ENCODE measurements at regions not wholly inside any gene's neighbourhood (a gene's known extent, or its start where the extent isn't known, plus 50 kb on each side); places are given as distances from the start of the nearest gene placed in this dataset.

GRCh38 chr4:144202081-144202480 is 61.6 kb upstream of the GYPA start:
- H3K4me1 ChIP-seq: no peaks in the 10 kb centered on the region
- DNase-seq (ENCODE audit: low spot score in 2 of 2): no peak
- in situ Hi-C loops (cut with MboI; ENCODE audit: low sequenced_read_pairs): no loop called here
- H3K36me3 ChIP-seq (replicated peaks): no peaks in the 10 kb centered on the region
- H3K9me3 ChIP-seq: no peaks in the 10 kb centered on the region
- no peak overlapping the region for H3K4me3 ChIP-seq
- no peaks in the 10 kb centered on the region for H3K27me3 ChIP-seq (ENCODE audit: low read depth)

GRCh38 chr4:144203155-144203554 is 62.6 kb upstream of the GYPA start:
- in situ Hi-C loops (cut with MboI; ENCODE audit: low sequenced_read_pairs): no loop called here
- H3K9me3 ChIP-seq: no peaks in the 10 kb centered on the region
- DNase-seq (ENCODE audit: low spot score in 2 of 2): no peak
- H3K36me3 ChIP-seq (replicated peaks): no peaks in the 10 kb centered on the region
- H3K4me3 ChIP-seq: no peak overlapping the region
- H3K27me3 ChIP-seq (ENCODE audit: low read depth): no peaks in the 10 kb centered on the region
- H3K4me1 ChIP-seq: no peaks in the 10 kb centered on the region

- H3K36me3 ChIP-seq (replicated peaks): no peaks in the 10 kb centered on the region
- H3K4me3 ChIP-seq: no peak overlapping the region
- H3K9me3 ChIP-seq: no peaks in the 10 kb centered on the region
- no peaks in the 10 kb centered on the region for H3K4me1 ChIP-seq
- no peaks in the 10 kb centered on the region for H3K27me3 ChIP-seq (ENCODE audit: low read depth)
- in situ Hi-C loops (cut with MboI; ENCODE audit: low sequenced_read_pairs): no loop called here
- DNase-seq (ENCODE audit: low spot score in 2 of 2): no peak
Measured at GRCh38 chr4:144204431-144204830, 63.9 kb upstream of the GYPA start.

GRCh38 chr4:144206711-144207110 is 66.2 kb upstream of the GYPA start:
- DNase-seq (ENCODE audit: low spot score in 2 of 2): no peak
- in situ Hi-C loops (cut with MboI; ENCODE audit: low sequenced_read_pairs): no loop called here
- H3K9me3 ChIP-seq: no peaks in the 10 kb centered on the region

GRCh38 chr4:144208074-144208473 is 67.6 kb upstream of the GYPA start:
- H3K27me3 ChIP-seq (ENCODE audit: low read depth): no peaks in the 10 kb centered on the region
- H3K36me3 ChIP-seq (replicated peaks): no peaks in the 10 kb centered on the region
- H3K4me1 ChIP-seq: no peaks in the 10 kb centered on the region
- no peak for DNase-seq (ENCODE audit: low spot score in 2 of 2)
- no peak overlapping the region for H3K4me3 ChIP-seq
- no peaks in the 10 kb centered on the region for H3K9me3 ChIP-seq
- in situ Hi-C loops (cut with MboI; ENCODE audit: low sequenced_read_pairs): no loop called here

More at GRCh38 chr4:144206711-144207110, 66.2 kb upstream of the GYPA start:
- Histone ChIP-seq H3K27me3 (ENCODE audit: low read depth) (no peaks in the 10 kb centered on the region), H3K36me3 (replicated peaks) (no peaks in the 10 kb centered on the region), H3K4me3 (no peak overlapping the region), H3K4me1 (no peaks in the 10 kb centered on the region)

GRCh38 chr4:144209491-144209890 is 69.0 kb upstream of the GYPA start:
- in situ Hi-C loops (cut with MboI; ENCODE audit: low sequenced_read_pairs): no loop called here

GRCh38 chr4:144213371-144213770 is 72.9 kb upstream of the GYPA start:
- no peaks in the 10 kb centered on the region for H3K27me3 ChIP-seq (ENCODE audit: low read depth)
- no peaks in the 10 kb centered on the region for H3K9me3 ChIP-seq
- H3K36me3 ChIP-seq (replicated peaks): no peaks in the 10 kb centered on the region
- no peak for DNase-seq (ENCODE audit: low spot score in 2 of 2)
- in situ Hi-C loops (cut with MboI; ENCODE audit: low sequenced_read_pairs): no loop called here
- H3K4me3 ChIP-seq: no peak overlapping the region
- no peaks in the 10 kb centered on the region for H3K4me1 ChIP-seq

More at GRCh38 chr4:144209491-144209890, 69.0 kb upstream of the GYPA start:
- Histone ChIP-seq H3K36me3 (replicated peaks) (no peaks in the 10 kb centered on the region), H3K9me3 (no peaks in the 10 kb centered on the region), H3K27me3 (ENCODE audit: low read depth) (no peaks in the 10 kb centered on the region), H3K4me3 (no peak overlapping the region), H3K4me1 (no peaks in the 10 kb centered on the region)
- DNase-seq (ENCODE audit: low spot score in 2 of 2): no peak

- H3K4me3 ChIP-seq: no peak overlapping the region
- H3K9me3 ChIP-seq: no peaks in the 10 kb centered on the region
- no peaks in the 10 kb centered on the region for H3K27me3 ChIP-seq (ENCODE audit: low read depth)
- in situ Hi-C loops (cut with MboI; ENCODE audit: low sequenced_read_pairs): no loop called here
- H3K36me3 ChIP-seq (replicated peaks): no peaks in the 10 kb centered on the region
- H3K4me1 ChIP-seq: no peaks in the 10 kb centered on the region
- no peak for DNase-seq (ENCODE audit: low spot score in 2 of 2)
Measured at GRCh38 chr4:144223149-144223548, 82.6 kb upstream of the GYPA start.

GRCh38 chr4:144223661-144224060 is 83.1 kb upstream of the GYPA start:
- Histone ChIP-seq H3K27me3 (ENCODE audit: low read depth) (no peaks in the 10 kb centered on the region), H3K4me1 (no peaks in the 10 kb centered on the region), H3K36me3 (replicated peaks) (no peaks in the 10 kb centered on the region), H3K9me3 (no peaks in the 10 kb centered on the region), H3K4me3 (no peak overlapping the region)
- DNase-seq (ENCODE audit: low spot score in 2 of 2): no peak
- in situ Hi-C loops (cut with MboI; ENCODE audit: low sequenced_read_pairs): no loop called here

- Histone ChIP-seq H3K9me3 (no peaks in the 10 kb centered on the region), H3K4me3 (no peak overlapping the region), H3K4me1 (no peaks in the 10 kb centered on the region), H3K27me3 (ENCODE audit: low read depth) (no peaks in the 10 kb centered on the region), H3K36me3 (replicated peaks) (no peaks in the 10 kb centered on the region)
- in situ Hi-C loops (cut with MboI; ENCODE audit: low sequenced_read_pairs): no loop called here
- DNase-seq (ENCODE audit: low spot score in 2 of 2): no peak
Measured at GRCh38 chr4:144259285-144259684, 118.8 kb upstream of the GYPA start.

- DNase-seq (ENCODE audit: low spot score in 2 of 2): no peak
- in situ Hi-C loops (cut with MboI; ENCODE audit: low sequenced_read_pairs): no loop called here
- Histone ChIP-seq H3K9me3 (no peaks in the 10 kb centered on the region), H3K4me1 (no peaks in the 10 kb centered on the region), H3K36me3 (replicated peaks) (no peaks in the 10 kb centered on the region), H3K4me3 (no peak overlapping the region), H3K27me3 (ENCODE audit: low read depth) (no peaks in the 10 kb centered on the region)
Measured at GRCh38 chr4:144267084-144267483, 126.6 kb upstream of the GYPA start.

- Histone ChIP-seq H3K4me1 (no peaks in the 10 kb centered on the region), H3K36me3 (replicated peaks) (no peaks in the 10 kb centered on the region), H3K27me3 (ENCODE audit: low read depth) (no peaks in the 10 kb centered on the region), H3K9me3 (no peaks in the 10 kb centered on the region), H3K4me3 (no peak overlapping the region)
- no peak for DNase-seq (ENCODE audit: low spot score in 2 of 2)
- in situ Hi-C loops (cut with MboI; ENCODE audit: low sequenced_read_pairs): no loop called here
Measured at GRCh38 chr4:144280688-144281087, 140.2 kb upstream of the GYPA start.

- Histone ChIP-seq H3K4me1 (no peaks in the 10 kb centered on the region), H3K36me3 (replicated peaks) (no peaks in the 10 kb centered on the region), H3K9me3 (no peaks in the 10 kb centered on the region), H3K27me3 (ENCODE audit: low read depth) (no peaks in the 10 kb centered on the region), H3K4me3 (no peak overlapping the region)
- in situ Hi-C loops (cut with MboI; ENCODE audit: low sequenced_read_pairs): no loop called here
- no peak for DNase-seq (ENCODE audit: low spot score in 2 of 2)
Measured at GRCh38 chr4:144283526-144283925, 143.0 kb upstream of the GYPA start.

GRCh38 chr4:144284026-144284425 is 143.5 kb upstream of the GYPA start:
- no peak for DNase-seq (ENCODE audit: low spot score in 2 of 2)
- H3K9me3 ChIP-seq: no peaks in the 10 kb centered on the region
- no peak overlapping the region for H3K4me3 ChIP-seq
- H3K27me3 ChIP-seq (ENCODE audit: low read depth): no peaks in the 10 kb centered on the region
- H3K36me3 ChIP-seq (replicated peaks): no peaks in the 10 kb centered on the region
- H3K4me1 ChIP-seq: no peaks in the 10 kb centered on the region
- in situ Hi-C loops (cut with MboI; ENCODE audit: low sequenced_read_pairs): no loop called here

Measured in HAP-1 (cell line).